ENCODE measurements at regions not wholly inside any gene's neighbourhood (a gene's known extent, or its start where the extent isn't known, plus 50 kb on each side); places are given as distances from the start of the nearest gene placed in this dataset.
"Not testable (repeated sequence)": the region's sequence is repeated elsewhere in the genome, so short reads cannot be mapped to it uniquely, and the experiment has no call there.

DNA sequence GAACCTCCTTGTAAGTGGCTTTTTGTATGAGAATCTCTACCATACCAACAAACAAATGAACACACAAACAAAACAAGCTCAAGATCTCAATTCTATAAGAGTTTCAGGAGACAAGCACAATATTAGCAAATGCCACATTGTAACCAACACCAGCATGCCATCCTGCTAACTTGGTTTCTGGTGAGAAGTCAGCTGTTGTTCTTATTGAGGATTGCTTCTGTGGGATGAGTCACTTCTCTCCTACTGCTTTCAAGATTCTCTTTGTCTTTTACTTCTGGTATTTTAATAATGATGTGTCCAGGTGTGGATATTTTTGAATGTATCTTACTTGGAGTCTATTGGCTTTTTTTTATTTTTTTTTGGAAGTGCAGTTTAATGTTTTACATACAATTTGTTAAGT lies 131.7 kb downstream of the BCL2L11 start:
- DNase-seq: no peak

DNA sequence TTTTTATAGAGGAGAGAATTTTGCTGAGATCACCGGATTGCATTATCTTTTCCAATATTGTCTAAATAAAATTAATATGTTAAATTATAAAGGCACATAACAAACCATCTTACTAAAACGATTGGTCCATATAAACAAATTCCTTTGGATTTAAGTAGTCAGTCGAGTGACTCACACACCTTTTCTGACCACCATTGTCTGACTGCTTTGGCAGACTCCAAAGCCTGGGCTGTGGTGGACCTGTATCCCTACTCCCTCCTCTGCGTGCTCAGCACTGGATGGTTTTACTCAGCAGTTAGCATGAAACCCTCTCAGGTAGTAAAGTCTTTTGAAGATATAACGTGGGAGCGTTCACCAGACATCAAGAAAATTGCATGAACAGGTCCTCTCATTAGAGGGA lies 134.2 kb downstream of the BCL2L11 start:
- DNase-seq: not testable (repeated sequence)

DNA sequence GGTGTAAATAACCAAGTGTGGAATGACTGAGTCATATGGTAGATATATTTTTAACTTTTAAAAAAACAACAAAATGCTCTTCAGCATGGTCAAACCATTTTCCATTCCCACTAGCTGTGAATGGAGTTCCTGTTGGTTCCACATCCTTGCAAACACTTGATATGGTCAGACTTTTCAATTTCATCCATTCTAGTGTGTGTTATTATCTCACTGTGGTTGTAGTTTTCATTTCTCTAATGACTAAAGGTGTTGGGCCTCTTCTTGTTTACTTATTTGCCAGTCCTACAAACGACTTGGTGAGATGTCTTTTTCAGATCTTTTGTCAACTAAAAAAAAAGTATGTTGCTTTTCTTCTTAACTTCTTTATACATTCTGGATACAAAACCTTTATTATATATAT lies 135.9 kb downstream of the BCL2L11 start:
- not testable (repeated sequence) for DNase-seq

DNA sequence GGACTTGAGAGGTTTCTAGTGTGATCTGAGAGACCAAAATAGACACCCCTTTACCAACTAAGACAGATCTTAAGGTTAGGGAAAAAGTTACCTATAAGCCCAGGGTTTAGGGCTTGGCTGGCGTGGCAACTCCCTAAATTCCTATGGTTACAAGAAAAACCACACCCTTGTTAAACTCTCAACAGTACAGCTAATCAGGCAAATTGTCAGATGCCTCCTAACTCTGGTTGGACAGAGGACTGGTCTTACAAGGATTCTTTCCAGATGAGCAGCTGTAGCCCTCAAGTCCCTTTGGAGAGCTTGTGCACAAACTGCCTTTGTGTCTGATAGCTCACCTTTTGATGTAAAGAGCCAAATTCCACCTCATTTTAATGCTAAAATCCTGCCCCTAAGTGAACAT lies 136.9 kb downstream of the BCL2L11 start:
- DNase-seq: not testable (repeated sequence)

DNA sequence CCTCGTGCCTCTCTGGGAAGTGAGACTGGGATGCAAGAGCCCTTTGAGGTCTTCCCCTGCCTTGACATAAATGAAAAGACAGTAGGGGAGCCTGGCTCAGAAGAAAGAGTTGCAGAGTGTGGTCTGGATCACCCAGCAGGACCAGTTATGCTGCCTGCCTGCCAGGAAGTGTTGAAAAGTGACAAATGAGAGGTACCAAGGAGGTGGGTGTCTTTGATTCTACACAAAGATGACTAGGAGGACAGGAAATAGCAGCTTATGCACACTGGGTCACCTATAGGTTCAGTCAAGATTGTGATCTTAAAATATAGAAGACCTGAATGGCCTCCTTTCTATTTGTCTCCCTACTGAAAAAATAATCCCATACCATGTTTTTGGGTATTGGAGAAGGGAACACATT lies 137.6 kb downstream of the BCL2L11 start:
- DNase-seq: not testable (repeated sequence)

DNA sequence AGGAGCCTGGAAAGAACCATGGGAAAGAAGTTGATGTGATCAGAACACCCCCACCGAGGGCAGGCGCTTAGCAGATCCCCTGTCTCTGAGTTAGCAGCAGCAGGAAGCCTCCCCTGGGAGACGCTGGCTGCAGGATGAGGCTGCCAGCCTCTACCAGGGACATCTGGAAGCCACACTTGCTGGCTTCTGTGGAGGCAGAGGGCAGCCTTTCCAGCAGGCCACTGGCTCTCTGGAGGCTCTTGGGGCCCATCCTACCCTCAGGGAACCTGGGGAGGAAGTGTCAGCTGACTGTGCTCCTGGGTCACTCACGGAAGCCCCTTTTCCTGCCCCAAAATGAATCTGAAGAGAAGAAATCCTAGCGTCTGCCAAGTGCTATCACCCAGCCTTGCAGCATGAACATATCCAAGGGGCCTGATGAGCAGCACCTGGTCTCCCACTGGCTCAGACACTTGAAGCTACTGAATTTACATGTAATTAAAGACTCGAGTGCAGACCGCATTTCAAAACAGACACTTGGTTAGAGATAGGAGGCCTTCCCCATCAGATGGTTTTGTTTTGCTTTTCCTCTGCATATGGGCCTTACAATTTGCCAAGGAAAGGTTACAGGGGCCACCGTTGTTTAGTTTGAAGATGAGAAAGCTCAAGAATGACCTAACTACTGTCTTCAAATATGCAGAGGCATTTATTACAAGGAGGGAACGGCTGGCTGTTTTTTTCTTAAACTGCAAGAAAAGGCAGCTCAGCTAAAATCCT lies 142.1 kb downstream of the BCL2L11 start:
- DNase-seq: not testable (repeated sequence)

DNA sequence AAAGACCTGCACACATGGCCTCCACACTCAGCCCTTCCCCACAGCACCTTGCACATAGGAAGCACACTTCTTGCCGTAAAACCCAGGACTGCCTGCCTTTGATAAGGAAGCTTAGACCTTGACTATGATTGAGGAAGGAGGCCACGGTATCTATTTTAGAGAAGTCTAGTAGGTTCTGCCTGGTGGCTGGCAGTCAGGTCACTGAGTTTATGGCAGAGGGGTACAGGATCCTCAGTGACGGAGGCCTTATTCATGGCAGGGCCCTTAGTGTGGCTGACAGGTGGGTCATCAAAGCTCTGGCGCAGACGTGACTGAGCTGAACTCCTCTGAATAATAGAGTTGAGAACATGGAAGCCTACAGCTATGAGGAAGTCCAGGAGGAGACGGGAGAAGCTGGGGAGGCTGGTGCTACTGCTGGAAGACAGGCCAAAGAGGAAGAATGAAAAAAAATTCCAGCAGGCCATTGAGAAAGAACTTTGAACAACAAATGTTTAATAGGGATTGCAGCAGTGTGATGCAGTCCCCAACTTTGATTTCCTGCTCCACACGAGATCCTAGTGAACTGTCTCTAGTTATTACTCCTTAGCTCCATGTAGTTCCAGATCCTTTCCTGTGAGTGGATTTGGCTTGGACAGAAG lies 142.8 kb downstream of the BCL2L11 start:
- not testable (repeated sequence) for DNase-seq

DNA sequence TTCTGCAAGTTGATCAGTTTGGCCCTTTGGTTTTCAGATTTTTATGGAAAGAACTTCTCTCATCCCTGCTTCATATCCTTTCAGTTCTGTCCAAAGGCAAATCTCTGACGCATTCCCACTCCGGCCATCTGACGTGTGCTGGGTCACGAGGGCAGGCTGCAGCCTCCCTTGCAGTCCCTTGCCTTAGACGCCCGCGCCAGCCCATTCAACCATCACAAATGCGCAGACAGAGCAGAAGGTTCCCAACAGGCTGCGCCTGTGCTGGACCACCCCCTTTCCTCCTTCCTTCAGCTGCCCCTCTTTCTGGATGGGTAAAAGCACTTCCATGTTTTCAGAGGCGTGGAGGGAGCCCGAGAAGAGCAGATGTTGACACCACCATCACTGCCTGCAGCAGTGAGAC lies 144.2 kb downstream of the BCL2L11 start:
- not testable (repeated sequence) for DNase-seq

DNA sequence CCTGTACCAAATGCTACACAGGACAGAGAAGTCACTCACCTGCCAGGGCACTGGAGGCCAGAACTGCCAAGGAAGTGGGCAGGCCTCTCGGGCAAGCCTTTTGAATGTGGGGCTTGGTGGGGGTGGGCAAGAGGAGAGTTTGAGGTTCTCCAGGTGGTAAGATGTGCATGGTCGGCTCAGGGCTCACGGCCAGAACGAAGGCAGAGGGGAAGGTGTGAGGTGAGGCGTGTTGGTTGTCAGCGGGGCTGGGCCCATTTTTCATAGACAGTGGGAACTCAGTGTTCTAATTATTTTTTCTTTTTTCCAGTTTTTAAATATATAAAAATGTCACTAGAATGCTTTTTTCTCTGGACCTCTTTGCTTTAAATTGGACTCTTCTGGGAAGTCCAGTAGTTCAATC lies 145.8 kb downstream of the BCL2L11 start:
- not testable (repeated sequence) for DNase-seq

DNA sequence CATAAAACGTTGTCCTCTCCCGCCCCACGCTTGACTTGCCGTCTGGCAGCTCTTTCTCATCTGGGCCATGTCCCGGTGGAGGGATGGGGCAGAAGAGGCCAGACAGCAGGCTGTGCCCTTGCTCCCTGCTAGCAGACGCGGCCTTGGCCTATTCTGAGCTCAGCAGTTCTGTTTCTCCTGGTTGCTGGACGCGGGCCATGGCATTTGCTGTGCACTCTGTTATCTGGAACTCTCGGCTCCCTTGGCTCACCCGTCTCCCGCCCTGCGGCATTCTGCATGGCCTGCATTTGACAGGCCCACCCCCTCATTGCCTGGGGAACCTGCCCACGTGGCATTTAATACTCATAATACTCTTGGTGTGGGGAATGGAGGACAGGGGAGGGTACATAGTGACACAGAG lies 146.3 kb downstream of the BCL2L11 start:
- not testable (repeated sequence) for DNase-seq

DNA sequence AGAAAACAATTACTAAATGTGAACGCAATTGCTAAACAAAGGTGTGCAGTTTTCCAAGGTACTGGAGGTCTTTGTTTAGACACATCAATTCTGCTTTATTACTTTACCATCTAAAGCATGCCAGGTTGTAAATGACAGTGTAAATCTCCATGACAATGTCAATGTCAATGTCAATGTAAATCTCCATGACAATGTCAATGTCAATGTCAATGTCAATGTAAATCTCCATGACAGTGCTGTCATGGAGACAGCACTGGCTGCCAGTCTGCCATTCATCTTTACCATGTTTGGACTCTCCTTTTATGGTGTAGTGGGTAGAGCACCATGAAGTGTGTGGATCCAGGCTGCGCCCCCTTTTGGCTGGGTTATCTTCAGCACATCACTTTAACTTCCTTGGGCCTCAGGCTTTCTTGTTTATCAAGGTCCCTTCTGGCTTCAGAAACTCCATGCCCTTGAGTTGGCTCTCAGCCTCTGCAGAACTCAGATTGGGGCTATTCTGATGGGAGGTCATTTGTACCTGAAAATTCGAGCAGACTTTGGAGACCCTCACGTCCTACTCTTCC lies 149.1 kb downstream of the BCL2L11 start:
- DNase-seq: not testable (repeated sequence)

DNA sequence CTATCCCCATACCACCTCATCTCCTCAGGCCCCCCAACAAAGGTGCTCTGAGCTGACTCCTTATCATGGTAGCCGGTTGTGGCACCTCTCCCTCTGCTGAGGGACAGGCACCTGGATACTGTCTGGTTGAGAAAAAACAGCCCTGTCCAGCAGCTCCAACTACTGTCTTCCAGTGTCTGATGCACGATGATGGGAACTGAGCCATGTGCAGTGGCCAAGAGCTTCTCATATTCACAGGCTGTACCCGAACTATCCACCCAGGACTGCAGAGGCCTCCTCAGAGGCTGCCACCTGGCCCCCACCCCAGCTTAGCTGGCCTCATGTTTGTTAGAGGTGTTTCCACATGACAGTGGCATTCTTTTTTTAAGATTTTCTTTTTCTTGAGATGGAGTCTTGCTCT lies 149.9 kb downstream of the BCL2L11 start:
- not testable (repeated sequence) for DNase-seq

DNA sequence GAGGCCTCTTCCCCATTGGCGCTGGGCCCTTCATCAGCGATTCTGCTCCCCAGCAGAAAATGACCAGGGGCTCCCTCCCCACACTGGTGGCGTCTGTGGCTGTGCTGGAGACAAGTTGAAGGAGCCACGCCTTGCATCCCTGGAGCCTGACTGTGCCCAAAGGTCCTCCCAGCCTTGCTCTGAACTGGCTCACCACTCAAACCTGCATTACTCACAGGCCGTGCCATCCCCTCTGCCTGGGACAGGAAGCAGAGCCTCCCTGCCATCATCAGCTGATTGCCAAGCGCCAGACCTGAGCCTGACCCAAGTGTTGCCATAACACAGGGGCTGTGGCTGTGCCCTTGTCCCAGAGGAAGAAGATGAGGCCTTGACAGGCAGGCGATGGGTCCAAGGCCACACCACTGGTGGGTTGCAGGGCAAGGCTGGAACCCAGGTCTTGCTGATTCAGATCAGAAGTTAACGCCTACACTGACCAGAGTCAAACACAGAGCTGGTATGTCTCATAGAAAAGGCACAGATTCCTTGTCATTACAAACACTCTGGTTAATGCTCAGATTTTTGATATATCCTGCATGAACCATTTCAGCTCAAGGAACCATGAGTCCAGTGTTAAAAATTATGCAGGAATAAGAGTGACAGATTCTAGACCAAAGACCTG lies 151.1 kb downstream of the BCL2L11 start:
- not testable (repeated sequence) for DNase-seq

DNA sequence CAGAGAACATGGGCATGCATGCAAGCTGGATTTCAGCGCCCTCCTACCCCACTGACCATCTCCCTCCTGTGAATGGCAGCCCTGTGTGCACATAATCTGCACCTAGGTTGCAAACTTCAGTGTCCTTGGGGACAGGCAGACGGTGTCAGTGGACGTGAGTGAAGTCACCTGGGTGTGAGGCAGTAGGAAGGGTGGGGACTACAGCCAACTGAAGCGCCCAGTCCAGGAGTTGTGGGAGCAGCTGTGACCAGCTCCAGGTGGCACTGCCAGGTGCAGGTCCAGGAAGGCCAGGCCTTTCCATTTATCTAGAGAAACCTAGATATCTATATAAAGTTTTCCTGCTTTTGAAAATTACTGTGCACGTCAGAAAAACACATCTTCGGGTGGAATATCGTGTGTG lies 152.3 kb downstream of the BCL2L11 start:
- DNase-seq: not testable (repeated sequence)

DNA sequence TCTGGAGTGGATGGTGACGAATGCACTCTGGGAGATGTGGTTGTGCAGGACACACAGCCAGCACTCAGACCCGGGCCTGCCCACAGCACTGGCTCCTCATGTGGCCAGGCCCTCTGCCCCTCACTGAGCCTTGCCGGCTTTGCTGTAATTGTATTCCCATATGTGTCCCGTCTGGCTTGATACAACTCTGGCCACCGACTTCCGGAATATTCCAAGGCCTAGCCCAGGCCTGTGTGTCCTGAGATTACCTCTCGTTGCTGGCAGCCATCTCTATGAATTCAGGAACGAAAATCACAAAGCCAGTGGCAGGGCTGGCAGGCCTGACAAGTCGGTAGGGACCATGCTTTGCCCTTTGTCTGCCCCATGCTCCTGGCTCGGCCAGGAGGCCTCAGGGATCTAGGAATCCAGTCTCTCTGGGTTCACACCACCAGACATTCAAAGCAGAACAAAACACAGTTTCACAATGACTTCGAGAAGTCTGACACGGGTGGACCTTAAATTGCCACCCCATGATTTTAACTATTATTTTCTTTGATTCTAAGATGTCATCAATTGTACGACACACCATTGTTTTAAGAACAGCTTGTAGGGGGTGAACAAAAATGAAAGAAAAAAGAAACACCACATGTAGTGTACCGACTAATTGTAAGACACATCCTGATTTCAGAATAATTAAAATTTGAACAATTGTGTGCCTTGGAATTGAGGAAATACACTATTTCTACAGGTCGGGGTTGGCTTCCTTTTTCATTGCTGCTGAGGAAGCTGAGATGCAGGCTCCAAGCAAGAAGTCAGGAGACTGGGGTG lies 154.5 kb downstream of the BCL2L11 start:
- DNase-seq: not testable (repeated sequence)

DNA sequence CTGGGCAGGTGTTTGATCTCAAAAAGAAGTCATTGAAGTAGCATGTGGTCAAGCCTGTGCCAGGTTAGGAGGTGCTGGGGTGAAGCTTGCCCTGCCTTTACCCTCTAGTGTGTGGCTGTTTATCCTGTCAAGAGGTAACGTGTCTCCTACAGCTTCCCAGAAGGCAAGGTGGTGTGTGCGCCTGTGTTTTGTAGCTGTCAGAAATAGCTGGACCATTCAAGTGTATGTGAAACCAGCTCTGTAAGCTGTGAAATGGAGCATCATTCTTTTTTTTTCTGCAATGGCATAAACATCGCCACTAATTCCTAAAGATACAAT lies 155.1 kb downstream of the BCL2L11 start:
- not testable (repeated sequence) for DNase-seq

DNA sequence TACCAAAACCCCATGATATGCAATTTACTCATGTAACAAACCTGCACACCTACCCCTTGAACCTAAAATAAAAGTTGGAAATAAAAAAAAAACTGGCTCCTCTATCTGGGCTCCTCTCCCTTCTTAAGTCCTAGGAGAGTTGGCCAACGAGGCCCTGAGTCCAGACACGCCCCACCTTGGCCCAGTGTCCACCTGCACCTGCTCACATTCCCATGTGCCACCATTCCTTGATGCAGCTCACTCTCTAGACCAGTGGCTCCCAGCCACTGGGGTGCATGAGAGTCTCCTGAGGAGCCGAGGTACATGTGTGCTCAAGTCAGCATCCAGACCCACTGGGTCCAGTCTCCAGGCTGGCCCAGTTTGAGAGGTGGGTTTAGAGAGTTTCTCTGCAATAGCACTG lies 157.4 kb downstream of the BCL2L11 start:
- DNase-seq: not testable (repeated sequence)

DNA sequence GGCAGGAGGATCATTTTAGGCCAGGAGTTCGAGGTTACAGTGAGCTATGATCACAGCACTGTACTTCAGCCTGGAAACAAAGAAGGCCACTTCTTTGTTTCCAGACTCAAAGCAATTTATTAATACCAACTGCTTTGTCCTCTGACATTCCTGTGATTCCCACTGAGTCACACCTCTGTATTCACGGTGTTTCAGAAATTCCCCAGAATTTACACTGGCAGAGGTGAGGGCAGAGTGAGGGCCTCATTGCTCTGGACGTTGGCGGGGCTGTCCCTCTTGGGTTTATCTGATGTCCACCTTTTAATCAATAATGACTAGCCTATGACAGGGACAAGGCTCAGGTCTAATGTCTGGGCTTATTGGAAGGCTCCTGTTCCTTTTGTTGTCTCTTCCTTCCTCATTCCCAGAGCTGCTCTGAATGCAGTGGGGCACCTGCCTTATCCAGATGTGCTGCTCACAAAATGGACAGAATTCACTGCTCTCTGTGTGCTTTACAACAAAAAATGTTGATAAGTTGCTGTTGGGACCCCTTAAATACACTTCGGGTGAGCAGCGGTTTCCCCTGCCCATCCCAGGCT lies 160.1 kb downstream of the BCL2L11 start:
- not testable (repeated sequence) for DNase-seq

DNA sequence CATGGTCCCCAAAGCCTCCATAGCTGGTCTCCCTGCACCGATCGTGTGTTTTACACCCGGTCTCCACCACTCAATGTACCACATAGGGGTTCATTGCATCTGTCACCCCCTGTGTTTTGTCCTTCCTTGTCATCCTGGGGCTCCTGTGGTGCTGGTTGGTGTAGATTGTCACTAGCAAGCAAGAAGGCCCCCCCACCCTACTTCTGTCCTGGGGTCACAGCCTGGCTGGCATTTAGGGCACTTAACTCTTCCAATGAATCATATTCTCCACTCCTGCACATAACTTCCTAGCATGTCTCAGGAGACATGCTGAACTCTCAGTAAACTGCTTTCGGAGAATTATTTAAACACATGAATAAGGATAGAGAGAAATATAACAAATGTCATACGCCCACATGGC lies 161.4 kb downstream of the BCL2L11 start:
- not testable (repeated sequence) for DNase-seq

DNA sequence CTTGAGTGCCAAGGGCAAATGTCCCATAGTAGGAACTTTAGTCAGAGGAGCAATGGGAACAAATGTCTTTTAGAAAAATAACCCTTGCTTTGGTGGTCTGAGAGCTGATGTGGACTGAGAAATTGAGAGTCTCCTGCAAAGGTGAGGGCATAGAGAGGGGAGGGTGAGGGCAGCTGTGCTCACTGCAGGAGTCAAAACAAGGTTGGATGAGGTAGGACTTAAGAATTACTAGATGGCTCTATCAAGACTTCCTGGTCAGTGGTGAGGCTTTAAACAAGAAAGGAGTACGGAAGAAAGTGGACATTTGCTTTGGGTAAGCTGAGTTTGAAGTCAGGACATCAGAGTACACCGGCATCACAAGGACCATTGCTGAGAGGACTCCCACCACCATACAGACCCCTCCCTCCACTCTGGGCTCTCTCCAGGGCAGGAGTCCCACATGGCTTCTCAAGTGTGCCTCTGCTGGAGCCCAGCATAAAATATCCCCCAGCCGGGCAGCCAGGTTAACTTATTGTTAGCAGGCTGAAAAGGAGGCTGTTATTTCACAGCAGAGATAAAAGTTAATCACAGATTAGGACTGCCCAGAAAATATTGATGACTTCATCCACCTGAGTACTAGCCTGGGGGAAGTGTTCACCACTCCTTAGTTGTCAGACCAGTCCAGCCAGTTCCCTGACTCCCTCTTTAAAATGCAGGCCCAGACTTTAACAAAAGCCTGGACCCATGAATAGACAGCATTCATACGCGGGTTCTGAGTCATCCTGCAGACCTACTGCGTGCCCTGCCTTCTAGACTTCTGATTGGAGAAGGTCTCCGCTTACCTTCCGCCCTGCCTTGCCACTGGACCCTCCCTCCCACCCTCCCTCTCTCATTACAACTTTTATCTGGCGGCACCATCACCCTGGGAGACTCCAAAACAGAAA lies 167.2 kb downstream of the BCL2L11 start:
- not testable (repeated sequence) for DNase-seq

DNA sequence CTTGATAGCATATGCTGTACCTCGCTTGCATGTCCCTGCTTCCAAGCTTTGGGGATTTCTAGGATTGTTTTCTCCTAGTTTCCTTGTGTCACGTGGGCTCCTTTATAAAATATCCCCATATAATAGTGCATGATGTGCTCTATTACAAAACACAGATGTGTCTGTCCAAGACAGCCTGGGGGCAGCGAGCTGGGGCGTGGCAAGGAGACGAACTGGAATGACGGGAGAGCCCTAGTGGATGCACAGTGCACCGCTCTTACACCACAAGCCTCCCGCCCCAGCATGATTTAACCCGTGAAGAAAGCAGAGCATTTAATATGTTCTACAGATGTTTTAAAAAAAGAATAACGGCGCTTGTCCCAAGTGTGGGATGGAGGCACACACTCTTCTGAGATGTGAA lies 169.7 kb downstream of the BCL2L11 start:
- not testable (repeated sequence) for DNase-seq

Measured in activated T-cell treated with anti-CD3 and anti-CD28 coated beads, Interleukin-2, amount 50 U/mL, for 1 hour (primary cell).